SU-DHL-6 (cell line): ENCODE measurements at regions not wholly inside any gene's neighbourhood (a gene's known extent, or its start where the extent isn't known, plus 50 kb on each side); places are given as distances from the start of the nearest gene placed in this dataset.

ENCODE experiments used
- CTCF ChIP-seq: fragments of 200-600 bp; sonication (generic); IDR thresholded peaks from one replicate; pipeline ENCODE4 v1.5.1; 2017; ENCODE audit warnings: antibody characterized with exemption, mild to moderate bottlenecking, low read length, moderate library complexity; ENCODE audit not compliant: insufficient read depth, poor library complexity, severe bottlenecking
- EZH2phosphoT487 ChIP-seq: fragments of 200-600 bp; sonication (generic), shearing (Covaris generic); conservative IDR thresholded peaks from 2 replicates; pipeline ENCODE4 v1.6.1; 2018; ENCODE audit warnings: mild to moderate bottlenecking, antibody characterized with exemption, low read length, moderate library complexity, mixed read lengths

- TF ChIP-seq CTCF = no peak
- no peak for TF ChIP-seq EZH2phosphoT487
Measured at GRCh38 chr6:22954749-22955385, 385.5 kb downstream of the HDGFL1 start.
